HG03095 (cell line): ENCODE measurements at regions not wholly inside any gene's neighbourhood (a gene's known extent, or its start where the extent isn't known, plus 50 kb on each side); places are given as distances from the start of the nearest gene placed in this dataset.
A peak's percentile ranks its signal among the peaks of the same experiment; 100 is the strongest.
"Not testable (repeated sequence)": the region's sequence is repeated elsewhere in the genome, so short reads cannot be mapped to it uniquely, and the experiment has no call there.

Source experiments
- ATAC-seq: cut with Tn5 transposase; IDR thresholded peaks from one replicate; pipeline ENCODE4 v1.9.1; 2021; ENCODE audit warnings: moderate library complexity; ENCODE audit not compliant: unreplicated experiment

GRCh38 chr10:30736685-30737232, 107.2 kb upstream of the LYZL2 start:
- peak; percentile 86 for ATAC-seq

- no peak for ATAC-seq
Observed at GRCh38 chr10:30734901-30735300, 105.3 kb upstream of the LYZL2 start.

- ATAC-seq, result no peak
Observed at GRCh38 chr10:30732671-30733070, 103.1 kb upstream of the LYZL2 start.

GRCh38 chr10:30731963-30732362, 102.4 kb upstream of the LYZL2 start:
- ATAC-seq, result no peak

GRCh38 chr10:30730306-30730705, 100.8 kb upstream of the LYZL2 start:
- ATAC-seq, result no peak

- no peak for ATAC-seq
Observed at GRCh38 chr10:30728766-30729165, 99.2 kb upstream of the LYZL2 start.

GRCh38 chr10:30728127-30728526, 98.6 kb upstream of the LYZL2 start:
- ATAC-seq, result no peak

- ATAC-seq, result no peak
Observed at GRCh38 chr10:30727524-30727923, 98.0 kb upstream of the LYZL2 start.

- peak; percentile 73 for ATAC-seq
Observed at GRCh38 chr10:30726783-30727414, 97.3 kb upstream of the LYZL2 start.

GRCh38 chr10:30725661-30726060, 96.1 kb upstream of the LYZL2 start:
- ATAC-seq, result no peak

GRCh38 chr10:30724296-30724695, 94.7 kb upstream of the LYZL2 start:
- ATAC-seq, result no peak

GRCh38 chr10:30722956-30723620, 93.5 kb upstream of the LYZL2 start:
- no peak for ATAC-seq

GRCh38 chr10:30719832-30720231, 90.3 kb upstream of the LYZL2 start:
- no peak for ATAC-seq

GRCh38 chr10:30709700-30710358, 80.3 kb upstream of the LYZL2 start:
- ATAC-seq, result no peak

- ATAC-seq, result no peak
Observed at GRCh38 chr10:30709229-30709628, 79.7 kb upstream of the LYZL2 start.

- ATAC-seq, result no peak
Observed at GRCh38 chr10:30708234-30708633, 78.7 kb upstream of the LYZL2 start.

GRCh38 chr10:30706189-30706588, 76.6 kb upstream of the LYZL2 start:
- not testable (repeated sequence) for ATAC-seq

- peak; percentile 17 for ATAC-seq
Observed at GRCh38 chr10:30705625-30706149, 76.1 kb upstream of the LYZL2 start.

- peak; percentile 44 for ATAC-seq
Observed at GRCh38 chr10:30705101-30705624, 75.6 kb upstream of the LYZL2 start.

GRCh38 chr10:30704601-30705100, 75.1 kb upstream of the LYZL2 start:
- not testable (repeated sequence) for ATAC-seq

GRCh38 chr10:30704026-30704600, 74.6 kb upstream of the LYZL2 start:
- no peak for ATAC-seq
